NCI-H146 treated with DMSO at 0.1 percent for 48 hours (cell line): ENCODE measurements at regions not wholly inside any gene's neighbourhood (a gene's known extent, or its start where the extent isn't known, plus 50 kb on each side); places are given as distances from the start of the nearest gene placed in this dataset.
"Not testable (repeated sequence)": the region's sequence is repeated elsewhere in the genome, so short reads cannot be mapped to it uniquely, and the experiment has no call there.

Experiments used
- DNase-seq: peaks from one replicate; lab custom pipeline; 2025; ENCODE audit not compliant: unreplicated experiment; lab: John Stamatoyannopoulos, UW

- no peak for DNase-seq
Observed at GRCh38 chr2:49861821-49862220, 707.5 kb upstream of the FSHR start.

- DNase-seq, result no peak
Observed at GRCh38 chr2:49860834-49861233, 706.5 kb upstream of the FSHR start.

- no peak for DNase-seq
Observed at GRCh38 chr2:49860170-49860569, 705.9 kb upstream of the FSHR start.

- no peak for DNase-seq
Observed at GRCh38 chr2:49858657-49859056, 704.3 kb upstream of the FSHR start.

- no peak for DNase-seq
Observed at GRCh38 chr2:49858113-49858490, 703.8 kb upstream of the FSHR start.

GRCh38 chr2:49857371-49858112 is 703.2 kb upstream of the FSHR start:
- peak; percentile 20 for DNase-seq

- no peak for DNase-seq
Observed at GRCh38 chr2:49845671-49846070, 691.4 kb upstream of the FSHR start.

- no peak for DNase-seq
Observed at GRCh38 chr2:49845021-49845420, 690.7 kb upstream of the FSHR start.

- not testable (repeated sequence) for DNase-seq
Observed at GRCh38 chr2:49844113-49844512, 689.8 kb upstream of the FSHR start.

GRCh38 chr2:49843314-49843713 is 689.0 kb upstream of the FSHR start:
- no peak for DNase-seq

GRCh38 chr2:49840428-49840975 is 686.2 kb upstream of the FSHR start:
- DNase-seq, result no peak

GRCh38 chr2:49839818-49840217 is 685.5 kb upstream of the FSHR start:
- DNase-seq, result no peak

GRCh38 chr2:49837561-49838293 is 683.4 kb upstream of the FSHR start:
- no peak for DNase-seq

GRCh38 chr2:49836017-49836416 is 681.7 kb upstream of the FSHR start:
- no peak for DNase-seq

- no peak for DNase-seq
Observed at GRCh38 chr2:49834433-49834832, 680.1 kb upstream of the FSHR start.

GRCh38 chr2:49832555-49832954 is 678.2 kb upstream of the FSHR start:
- DNase-seq, result no peak

GRCh38 chr2:49831698-49832367 is 677.5 kb upstream of the FSHR start:
- DNase-seq, result no peak

- no peak for DNase-seq
Observed at GRCh38 chr2:49830846-49831245, 676.5 kb upstream of the FSHR start.

- no peak for DNase-seq
Observed at GRCh38 chr2:49827366-49827765, 673.1 kb upstream of the FSHR start.

GRCh38 chr2:49813208-49813607 is 658.9 kb upstream of the FSHR start:
- DNase-seq, result no peak

- DNase-seq, result no peak
Observed at GRCh38 chr2:49812730-49813129, 658.4 kb upstream of the FSHR start.

GRCh38 chr2:49811502-49811901 is 657.2 kb upstream of the FSHR start:
- no peak for DNase-seq
